ENCODE measurements at regions not wholly inside any gene's neighbourhood (a gene's known extent, or its start where the extent isn't known, plus 50 kb on each side); places are given as distances from the start of the nearest gene placed in this dataset.

- Mint-ChIP-seq H3K27ac (no peak overlapping the region), H3K4me1 (no peaks in the 10 kb centered on the region), H3K27me3 (ENCODE audit: low read depth) (no peaks in the 10 kb centered on the region), H3K4me3 (no peak overlapping the region), H3K36me3 (ENCODE audit: insufficient read depth in 1 of 3, low read depth in 3 of 3) (no peaks in the 10 kb centered on the region), H3K9me3 (no peaks in the 10 kb centered on the region)
- no CpG with 5 or more reads among the region's 3 CpGs for WGBS (ENCODE audit: extremely low coverage, insufficient read length, low lambda C conversion rate)
- DNase-seq = no peak
- Histone ChIP-seq H3K4me1 (ENCODE audit: insufficient read depth, low read length) (no peaks in the 10 kb centered on the region), H3K23me2 (ENCODE audit: insufficient read length, low read depth, low read length, poor library complexity, severe bottlenecking) (no peaks in the 10 kb centered on the region), H2BK15ac (ENCODE audit: low read depth, low read length) (no peak overlapping the region), H3K79me2 (ENCODE audit: insufficient read depth, low read length) (no peaks in the 10 kb centered on the region), H2AK5ac (ENCODE audit: insufficient read length, low read length) (no peak overlapping the region), H3K23ac (ENCODE audit: insufficient read length, low read depth, low read length) (no peak overlapping the region), H2AFZ (ENCODE audit: low read length) (no peak overlapping the region), H4K91ac (ENCODE audit: insufficient read length, low read depth, low read length) (no peak overlapping the region), H3K27me3 (ENCODE audit: insufficient read depth, low read length) (no peaks in the 10 kb centered on the region), H3K4me2 (ENCODE audit: insufficient read depth, insufficient read length, low read length) (no peak overlapping the region), H3K56ac (ENCODE audit: insufficient read length, low read depth, low read length) (no peak overlapping the region), H3K18ac (ENCODE audit: insufficient read length, low read depth, low read length) (no peak overlapping the region), H3K27ac (ENCODE audit: insufficient read length, low read depth, low read length) (no peak overlapping the region), H4K8ac (replicated peaks; ENCODE audit: insufficient read length, low read depth, low read length) (no peak overlapping the region), H4K5ac (ENCODE audit: insufficient read length, low read depth, low read length) (no peak overlapping the region), H3K9ac (ENCODE audit: extremely low read depth, insufficient read length, low read length) (no peak overlapping the region), H2BK12ac (ENCODE audit: insufficient read length, low read depth, low read length) (no peak overlapping the region), H3K14ac (ENCODE audit: insufficient read depth, low read length) (no peak overlapping the region), H2BK5ac (ENCODE audit: insufficient read length, low read length) (no peak overlapping the region), H2BK20ac (ENCODE audit: low read depth, low read length, poor library complexity, severe bottlenecking) (no peak overlapping the region), H3K9me3 (ENCODE audit: control insufficient read depth, low read depth, low read length) (no peaks in the 10 kb centered on the region), H4K20me1 (ENCODE audit: control insufficient read depth, insufficient read depth, insufficient read length) (no peaks in the 10 kb centered on the region), H3K4ac (ENCODE audit: low read depth, low read length) (no peak overlapping the region), H3T11ph (ENCODE audit: low read length) (no peak overlapping the region), H2BK120ac (ENCODE audit: low read depth, low read length, poor library complexity, severe bottlenecking) (no peak overlapping the region), H3K79me1 (ENCODE audit: insufficient read depth, low read depth, low read length, poor library complexity, severe bottlenecking) (no peaks in the 10 kb centered on the region)
- no peak for TF ChIP-seq CTCF (conservative IDR thresholded peaks at IDR 0.05)
Measured at GRCh38 chr9:118269623-118270022, 565.4 kb downstream of the TLR4 start.

Data from H9 (cell line).